ENCODE measurements at regions not wholly inside any gene's neighbourhood (a gene's known extent, or its start where the extent isn't known, plus 50 kb on each side); places are given as distances from the start of the nearest gene placed in this dataset.

- TF ChIP-seq EZH2 (IDR thresholded peaks at IDR 0.05; ENCODE audit: low read length) (no peak), CTCF (optimal IDR thresholded peaks at IDR 0.05 in 1 of 3, IDR thresholded peaks at IDR 0.05 in 1 of 3, conservative IDR thresholded peaks at IDR 0.05 in 1 of 3; ENCODE audit: extremely low read depth in 1 of 3, insufficient read depth in 2 of 3, low read length in 3 of 3) (no peak)
- Histone ChIP-seq H3K27me3 (ENCODE audit: control insufficient read depth, extremely low read depth, insufficient read depth, low read length) (no peaks in the 10 kb centered on the region), H3K4me1 (ENCODE audit: control insufficient read depth, extremely low read depth, insufficient read depth, low read length) (no peaks in the 10 kb centered on the region), H2AFZ (ENCODE audit: control insufficient read depth, low read length) (no peak overlapping the region), H3K4me3 (ENCODE audit: control insufficient read depth in 2 of 3, extremely low read depth in 1 of 3, insufficient read depth in 2 of 3, low read depth in 1 of 3, low read length in 3 of 3) (no peak overlapping the region), H3K9me1 (ENCODE audit: control insufficient read depth, extremely low read depth, insufficient read depth, low read length) (no peaks in the 10 kb centered on the region), H3K36me3 (ENCODE audit: control insufficient read depth in 2 of 2, extremely low read depth in 1 of 2, insufficient read depth in 2 of 2, low read length in 2 of 2) (no peaks in the 10 kb centered on the region), H3K9me3 (ENCODE audit: control insufficient read depth, low read depth, low read length) (no peaks in the 10 kb centered on the region), H3K79me2 (ENCODE audit: control insufficient read depth, insufficient read depth, low read length) (no peaks in the 10 kb centered on the region), H3K27ac (ENCODE audit: control insufficient read depth, insufficient read depth, low read length) (no peak overlapping the region), H3K9ac (ENCODE audit: control insufficient read depth, extremely low read depth, insufficient read depth, low read length) (no peak overlapping the region), H4K20me1 (ENCODE audit: control insufficient read depth, extremely low read depth, insufficient read depth, low read length) (no peaks in the 10 kb centered on the region), H3K4me2 (ENCODE audit: control insufficient read depth, extremely low read depth, insufficient read depth, low read depth, low read length) (no peak overlapping the region)
- FAIRE-seq (no peak), DNase-seq (ENCODE audit: low read depth, low spot score) (no peak)
- dilution Hi-C loops (cut with MboI; ENCODE audit: extremely low pct_ligation_motif_present, low sequenced_read_pairs): no loop called here
These were observed 436.2 kb upstream of the NXPH2 start for GRCh38 chr2:139216435-139216834.

GRCh38 chr2:139214801-139215200 lies 434.6 kb upstream of the NXPH2 start:
- Histone ChIP-seq H3K9me1 (ENCODE audit: control insufficient read depth, extremely low read depth, insufficient read depth, low read length) (no peaks in the 10 kb centered on the region), H3K79me2 (ENCODE audit: control insufficient read depth, insufficient read depth, low read length) (no peaks in the 10 kb centered on the region), H3K36me3 (ENCODE audit: control insufficient read depth in 2 of 2, extremely low read depth in 1 of 2, insufficient read depth in 2 of 2, low read length in 2 of 2) (no peaks in the 10 kb centered on the region), H3K9me3 (ENCODE audit: control insufficient read depth, low read depth, low read length) (no peaks in the 10 kb centered on the region), H3K9ac (ENCODE audit: control insufficient read depth, extremely low read depth, insufficient read depth, low read length) (no peak overlapping the region), H2AFZ (ENCODE audit: control insufficient read depth, low read length) (no peak overlapping the region), H3K4me2 (ENCODE audit: control insufficient read depth, extremely low read depth, insufficient read depth, low read depth, low read length) (no peak overlapping the region), H3K4me3 (ENCODE audit: control insufficient read depth in 2 of 3, extremely low read depth in 1 of 3, insufficient read depth in 2 of 3, low read depth in 1 of 3, low read length in 3 of 3) (no peak overlapping the region), H3K27ac (ENCODE audit: control insufficient read depth, insufficient read depth, low read length) (no peak overlapping the region), H3K4me1 (ENCODE audit: control insufficient read depth, extremely low read depth, insufficient read depth, low read length) (no peaks in the 10 kb centered on the region), H4K20me1 (ENCODE audit: control insufficient read depth, extremely low read depth, insufficient read depth, low read length) (no peaks in the 10 kb centered on the region), H3K27me3 (ENCODE audit: control insufficient read depth, extremely low read depth, insufficient read depth, low read length) (no peaks in the 10 kb centered on the region)
- dilution Hi-C loops (cut with MboI; ENCODE audit: extremely low pct_ligation_motif_present, low sequenced_read_pairs): no loop called here
- no peak for TF ChIP-seq CTCF (optimal IDR thresholded peaks at IDR 0.05 in 1 of 3, IDR thresholded peaks at IDR 0.05 in 1 of 3, conservative IDR thresholded peaks at IDR 0.05 in 1 of 3; ENCODE audit: extremely low read depth in 1 of 3, insufficient read depth in 2 of 3, low read length in 3 of 3)
- no peak for TF ChIP-seq EZH2 (IDR thresholded peaks at IDR 0.05; ENCODE audit: low read length)
- DNase-seq (ENCODE audit: low read depth, low spot score) (no peak), FAIRE-seq (no peak)
